ENCODE measurements at regions not wholly inside any gene's neighbourhood (a gene's known extent, or its start where the extent isn't known, plus 50 kb on each side); places are given as distances from the start of the nearest gene placed in this dataset.

GRCh38 chr13:80047406-80047805, 293.5 kb downstream of the SPRY2 start:
- TF ChIP-seq CTCF (conservative IDR thresholded peaks at IDR 0.05) (no peak), ZFX (IDR thresholded peaks at IDR 0.05) (no peak)
